ENCODE measurements at regions not wholly inside any gene's neighbourhood (a gene's known extent, or its start where the extent isn't known, plus 50 kb on each side); places are given as distances from the start of the nearest gene placed in this dataset.

DNA sequence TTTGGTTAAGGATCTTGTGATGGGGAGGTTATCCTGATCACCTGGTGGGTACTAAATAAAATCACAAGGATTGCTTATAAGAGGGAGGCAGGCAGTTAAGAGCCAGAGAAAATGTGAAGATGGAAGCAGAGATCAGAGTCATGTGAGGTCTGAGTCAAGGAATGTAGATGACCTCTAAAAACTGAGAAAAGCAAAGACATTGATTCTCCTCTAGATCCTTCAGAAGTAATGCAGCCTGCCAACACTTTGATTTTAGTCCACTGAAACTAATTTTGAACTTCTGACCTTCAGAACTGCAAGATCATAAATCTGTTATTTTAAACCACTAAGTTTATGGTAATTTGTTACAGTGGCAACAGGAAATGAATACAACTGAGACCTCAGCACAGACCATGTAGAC is 499.0 kb downstream of the GADD45G start:
- Histone ChIP-seq H3K9ac (replicated peaks in 1 of 4; ENCODE audit: extremely low read depth in 1 of 4, low read depth in 3 of 4, low read length in 3 of 4) (no peak overlapping the region), H3K4me1 (replicated peaks in 1 of 4; ENCODE audit: control insufficient read depth in 3 of 4, insufficient read depth in 4 of 4, low read length in 3 of 4) (no peaks in the 10 kb centered on the region), H3K18ac (ENCODE audit: extremely low read depth, low read length) (no peak overlapping the region), H3K23ac (ENCODE audit: insufficient read length) (no peak overlapping the region), H3K79me2 (ENCODE audit: control insufficient read depth in 1 of 2, insufficient read depth in 2 of 2, low read length in 2 of 2) (no peaks in the 10 kb centered on the region; a peak in 1 of 4 replicates), H4K20me1 (replicated peaks in 1 of 2; ENCODE audit: control insufficient read depth in 1 of 2, insufficient read depth in 2 of 2, low read length in 2 of 2) (peaks cover 0 to 4% of the 10 kb centered on the region in 2 experiments), H3K9me3 (ENCODE audit: insufficient read depth in 2 of 2, low read depth in 1 of 2, low read length in 1 of 2) (no peaks in the 10 kb centered on the region), H3K23me2 (ENCODE audit: low read depth, low read length) (peaks cover 5% of the 10 kb centered on the region; the same call in 1 of the 2 replicates), H3K27me3 (replicated peaks in 1 of 4; ENCODE audit: control insufficient read depth in 3 of 4, extremely low read depth in 1 of 4, insufficient read depth in 3 of 4, low read length in 3 of 4) (no peaks in the 10 kb centered on the region; a peak in 1 of 7 replicates), H2AFZ (ENCODE audit: low read length) (no peak overlapping the region), H3K36me3 (ENCODE audit: control insufficient read depth in 2 of 4, insufficient read depth in 4 of 4, low read length in 3 of 4) (no peaks in the 10 kb centered on the region), H2AK5ac (ENCODE audit: low read depth, low read length) (no peak overlapping the region), H2BK12ac (ENCODE audit: low read depth, low read length) (no peak overlapping the region), H3K14ac (ENCODE audit: insufficient read length) (no peak overlapping the region), H3K4me3 (ENCODE audit: extremely low read depth in 1 of 4, insufficient read depth in 2 of 4, low read depth in 3 of 4, low read length in 4 of 4) (no peak overlapping the region), H4K5ac (ENCODE audit: insufficient read length, low read depth, low read length) (no peak overlapping the region), H4K8ac (ENCODE audit: extremely low read depth, insufficient read depth, low read length) (no peak overlapping the region), H3K79me1 (ENCODE audit: low read depth, low read length) (no peaks in the 10 kb centered on the region), H4K91ac (replicated peaks; ENCODE audit: insufficient read length, low read length) (no peak overlapping the region), H3K27ac (ENCODE audit: low read depth, low read length) (no peak overlapping the region), H3K56ac (replicated peaks; ENCODE audit: insufficient read length, low read depth, low read length) (no peak overlapping the region), H3K4ac (replicated peaks; ENCODE audit: insufficient read length, low read depth, low read length) (no peak overlapping the region), H2BK15ac (ENCODE audit: low read length) (no peak overlapping the region), H2BK20ac (ENCODE audit: low read length) (no peak overlapping the region), H2BK120ac (replicated peaks; ENCODE audit: low read depth, low read length) (no peak overlapping the region), H3K4me2 (ENCODE audit: insufficient read depth in 1 of 2, low read depth in 2 of 2, low read length in 2 of 2) (no peak overlapping the region), H2BK5ac (ENCODE audit: low read depth, low read length) (no peak overlapping the region)
- FAIRE-seq (peak; percentile 42), DNase-seq (ENCODE audit: low read depth in 1 of 2, low spot score in 2 of 2) (no peak)
- ChIA-PET CTCF (ENCODE audit: partially characterized antibody) (interaction anchor here (0.6 to 9.1 kb wide), 9 partner anchors 38 to 676 kb away, joined by 3 to 162 read pairs (median 3); partner anchors contain the start of gene GADD45G), POLR2A (ENCODE audit: partially characterized antibody) (interaction anchor here (1.6 kb wide), 1 partner anchor 500 kb away, joined by 6 read pairs; the partner anchor contains the start of gene GADD45G)
- TF ChIP-seq PHF8 (conservative IDR thresholded peaks at IDR 0.05; ENCODE audit: low read depth, low read length) (no peak), EGR1 (IDR thresholded peaks at IDR 0.05; ENCODE audit: borderline replicate concordance, low read depth, low read length) (no peak), BCL11A (IDR thresholded peaks at IDR 0.05; ENCODE audit: low read depth in 2 of 2, low read length in 2 of 2) (no peak), NANOG (IDR thresholded peaks at IDR 0.05; ENCODE audit: insufficient read depth, low read depth, low read length, poor library complexity, severe bottlenecking) (no peak), SRF (IDR thresholded peaks at IDR 0.05; ENCODE audit: low read depth, low read length) (no peak)
- TF ChIP-seq, protein P1, sequence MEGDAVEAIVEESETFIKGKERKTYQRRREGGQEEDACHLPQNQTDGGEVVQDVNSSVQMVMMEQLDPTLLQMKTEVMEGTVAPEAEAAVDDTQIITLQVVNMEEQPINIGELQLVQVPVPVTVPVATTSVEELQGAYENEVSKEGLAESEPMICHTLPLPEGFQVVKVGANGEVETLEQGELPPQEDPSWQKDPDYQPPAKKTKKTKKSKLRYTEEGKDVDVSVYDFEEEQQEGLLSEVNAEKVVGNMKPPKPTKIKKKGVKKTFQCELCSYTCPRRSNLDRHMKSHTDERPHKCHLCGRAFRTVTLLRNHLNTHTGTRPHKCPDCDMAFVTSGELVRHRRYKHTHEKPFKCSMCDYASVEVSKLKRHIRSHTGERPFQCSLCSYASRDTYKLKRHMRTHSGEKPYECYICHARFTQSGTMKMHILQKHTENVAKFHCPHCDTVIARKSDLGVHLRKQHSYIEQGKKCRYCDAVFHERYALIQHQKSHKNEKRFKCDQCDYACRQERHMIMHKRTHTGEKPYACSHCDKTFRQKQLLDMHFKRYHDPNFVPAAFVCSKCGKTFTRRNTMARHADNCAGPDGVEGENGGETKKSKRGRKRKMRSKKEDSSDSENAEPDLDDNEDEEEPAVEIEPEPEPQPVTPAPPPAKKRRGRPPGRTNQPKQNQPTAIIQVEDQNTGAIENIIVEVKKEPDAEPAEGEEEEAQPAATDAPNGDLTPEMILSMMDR (IDR thresholded peaks at IDR 0.05; ENCODE audit: control extremely low read depth in 1 of 3, insufficient read depth in 1 of 3, low read depth in 1 of 3, low read length in 3 of 3) = no peak

Measured in H1 (cell line).